ENCODE measurements at regions not wholly inside any gene's neighbourhood (a gene's known extent, or its start where the extent isn't known, plus 50 kb on each side); places are given as distances from the start of the nearest gene placed in this dataset.

DNA sequence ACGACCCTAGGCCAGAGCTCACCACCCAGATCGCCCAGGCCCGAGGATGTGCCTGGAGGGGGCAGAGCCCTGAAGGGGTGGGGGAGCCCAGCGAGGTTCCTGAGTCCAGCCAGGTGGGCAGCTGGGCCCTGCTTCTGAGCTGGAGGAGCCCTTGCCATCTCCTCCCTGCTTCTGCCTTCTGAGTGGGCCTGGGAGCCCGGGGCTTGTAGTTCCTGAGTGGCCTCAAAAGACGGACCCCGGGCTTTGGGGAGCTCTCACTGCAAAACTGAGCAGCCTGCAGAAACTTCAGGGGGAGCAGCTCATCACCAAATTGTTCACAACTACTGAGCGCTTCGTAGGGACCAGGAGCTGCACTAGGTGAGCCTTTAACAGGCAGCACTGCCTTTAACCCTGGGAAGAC is 112.1 kb downstream of the NCOR2 start:
- TF ChIP-seq, protein P1, sequence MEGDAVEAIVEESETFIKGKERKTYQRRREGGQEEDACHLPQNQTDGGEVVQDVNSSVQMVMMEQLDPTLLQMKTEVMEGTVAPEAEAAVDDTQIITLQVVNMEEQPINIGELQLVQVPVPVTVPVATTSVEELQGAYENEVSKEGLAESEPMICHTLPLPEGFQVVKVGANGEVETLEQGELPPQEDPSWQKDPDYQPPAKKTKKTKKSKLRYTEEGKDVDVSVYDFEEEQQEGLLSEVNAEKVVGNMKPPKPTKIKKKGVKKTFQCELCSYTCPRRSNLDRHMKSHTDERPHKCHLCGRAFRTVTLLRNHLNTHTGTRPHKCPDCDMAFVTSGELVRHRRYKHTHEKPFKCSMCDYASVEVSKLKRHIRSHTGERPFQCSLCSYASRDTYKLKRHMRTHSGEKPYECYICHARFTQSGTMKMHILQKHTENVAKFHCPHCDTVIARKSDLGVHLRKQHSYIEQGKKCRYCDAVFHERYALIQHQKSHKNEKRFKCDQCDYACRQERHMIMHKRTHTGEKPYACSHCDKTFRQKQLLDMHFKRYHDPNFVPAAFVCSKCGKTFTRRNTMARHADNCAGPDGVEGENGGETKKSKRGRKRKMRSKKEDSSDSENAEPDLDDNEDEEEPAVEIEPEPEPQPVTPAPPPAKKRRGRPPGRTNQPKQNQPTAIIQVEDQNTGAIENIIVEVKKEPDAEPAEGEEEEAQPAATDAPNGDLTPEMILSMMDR (IDR thresholded peaks at IDR 0.05): no peak
- Histone ChIP-seq H3K27ac (peak overlapping the region; percentile 21 to 85), H3K4me3 (no peak overlapping the region), H3K4me1 (peaks cover 0 to 72% of the 10 kb centered on the region in 2 donors), H3K27me3 (no peaks in the 10 kb centered on the region), H3K9me3 (no peaks in the 10 kb centered on the region), H3K36me3 (peaks cover 21% of the 10 kb centered on the region)
- no peak for DNase-seq (ENCODE audit: low spot score)

DNA sequence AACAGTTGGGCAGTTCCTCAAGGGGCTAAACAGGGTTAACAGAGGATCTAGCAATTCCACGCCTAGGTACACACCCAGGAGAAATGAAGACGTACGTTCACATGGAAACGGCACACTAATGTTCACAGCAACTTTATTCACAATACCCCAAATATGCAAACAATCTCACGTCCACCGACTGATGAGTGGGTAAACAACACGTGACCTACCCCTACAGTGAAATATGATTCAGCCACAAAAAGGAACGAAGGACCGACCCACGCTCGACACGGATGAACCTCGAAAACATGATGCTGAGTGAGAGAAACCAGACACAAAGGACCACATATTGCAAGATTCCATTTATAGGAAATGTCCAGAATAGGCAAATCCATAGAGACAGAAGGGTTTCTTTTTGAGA is 112.7 kb downstream of the NCOR2 start:
- peak overlapping the region; percentile 85 to 88 for H3K27ac ChIP-seq

DNA sequence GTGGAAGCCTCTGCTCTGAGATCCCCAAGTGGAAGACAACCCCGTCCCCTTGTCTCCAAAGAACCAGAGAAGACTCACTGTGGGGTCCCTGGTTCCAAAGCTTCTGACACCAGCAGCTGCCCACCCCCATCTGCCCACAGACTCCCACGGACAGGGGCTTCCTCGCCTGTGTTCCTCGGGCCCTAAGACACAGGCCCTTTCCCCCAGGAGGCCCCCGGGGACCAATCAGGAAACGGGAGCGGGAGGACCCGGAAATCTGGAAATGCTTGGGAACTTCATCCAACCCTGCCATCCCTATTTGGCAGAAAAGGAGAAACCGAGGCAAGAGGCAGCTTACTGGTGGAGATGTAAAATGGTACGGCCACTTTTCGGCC is 113.1 kb downstream of the NCOR2 start:
- Histone ChIP-seq H3K4me3 (no peak overlapping the region), H3K9me3 (no peaks in the 10 kb centered on the region), H3K27ac (peak overlapping the region; percentile 85 to 88), H3K4me1 (peaks cover 0 to 72% of the 10 kb centered on the region in 2 donors), H3K36me3 (peaks cover 12% of the 10 kb centered on the region), H3K27me3 (no peaks in the 10 kb centered on the region)
- TF ChIP-seq, protein P1 (IDR thresholded peaks at IDR 0.05): no peak
- DNase-seq (ENCODE audit: low spot score): no peak

More for the DNA sequence above, 112.7 kb downstream of the NCOR2 start:
- TF ChIP-seq, protein P1 (IDR thresholded peaks at IDR 0.05): no peak
- peaks cover 0 to 72% of the 10 kb centered on the region in 2 donors for H3K4me1 ChIP-seq
- no peak overlapping the region for H3K4me3 ChIP-seq
- H3K36me3 ChIP-seq: peaks cover 15% of the 10 kb centered on the region
- DNase-seq (ENCODE audit: low spot score): no peak
- no peaks in the 10 kb centered on the region for H3K27me3 ChIP-seq
- H3K9me3 ChIP-seq: no peaks in the 10 kb centered on the region

DNA sequence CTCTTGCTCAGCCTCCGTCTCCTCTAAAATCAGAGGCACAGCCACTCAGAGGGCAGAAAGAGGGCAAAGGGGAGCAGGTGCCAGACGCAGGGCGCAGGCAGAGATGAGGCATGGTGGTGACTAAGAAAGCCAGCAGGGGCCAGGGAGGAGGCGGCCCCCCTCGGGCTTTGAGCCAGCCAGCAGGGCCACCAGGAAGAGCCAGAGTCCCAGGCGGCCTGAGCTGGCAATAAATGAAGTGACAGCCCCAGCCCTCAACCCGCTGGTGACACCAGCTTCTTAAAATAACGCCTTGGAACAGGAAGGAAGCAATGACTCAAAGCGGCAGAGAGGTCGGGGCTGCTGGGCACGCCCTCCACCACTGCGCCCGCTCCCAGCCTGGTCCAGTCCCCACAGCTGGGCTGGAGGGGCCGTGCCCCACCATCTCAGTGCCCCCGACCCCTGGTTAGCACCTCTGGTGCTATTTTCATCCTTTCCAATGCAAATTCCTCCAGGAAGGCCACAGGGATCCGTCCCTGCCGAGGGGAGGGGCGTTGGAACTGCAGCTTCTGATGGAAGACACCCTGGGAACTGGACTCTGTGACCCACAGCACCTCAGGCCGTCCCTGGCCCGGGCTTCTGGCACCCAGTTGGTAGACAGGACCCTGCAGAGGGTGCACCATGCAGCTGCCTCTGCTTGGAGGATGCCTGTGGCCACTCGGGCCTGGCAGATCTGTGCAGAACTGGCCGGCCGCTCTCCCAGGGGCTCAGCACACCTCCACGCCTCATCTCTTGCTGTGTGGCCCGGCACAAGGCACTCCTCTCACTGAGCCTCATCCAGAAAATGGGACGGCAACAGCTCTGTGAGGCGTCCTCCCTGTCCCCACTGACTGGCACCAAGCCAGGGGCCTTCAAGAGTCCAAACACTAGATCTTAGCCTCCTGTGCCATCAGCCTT is 113.7 kb downstream of the NCOR2 start:
- Histone ChIP-seq H3K4me1 (peaks cover 0 to 72% of the 10 kb centered on the region in 2 donors), H3K36me3 (peaks cover 12% of the 10 kb centered on the region)
- DNase-seq (ENCODE audit: low spot score): peak; percentile 95

DNA sequence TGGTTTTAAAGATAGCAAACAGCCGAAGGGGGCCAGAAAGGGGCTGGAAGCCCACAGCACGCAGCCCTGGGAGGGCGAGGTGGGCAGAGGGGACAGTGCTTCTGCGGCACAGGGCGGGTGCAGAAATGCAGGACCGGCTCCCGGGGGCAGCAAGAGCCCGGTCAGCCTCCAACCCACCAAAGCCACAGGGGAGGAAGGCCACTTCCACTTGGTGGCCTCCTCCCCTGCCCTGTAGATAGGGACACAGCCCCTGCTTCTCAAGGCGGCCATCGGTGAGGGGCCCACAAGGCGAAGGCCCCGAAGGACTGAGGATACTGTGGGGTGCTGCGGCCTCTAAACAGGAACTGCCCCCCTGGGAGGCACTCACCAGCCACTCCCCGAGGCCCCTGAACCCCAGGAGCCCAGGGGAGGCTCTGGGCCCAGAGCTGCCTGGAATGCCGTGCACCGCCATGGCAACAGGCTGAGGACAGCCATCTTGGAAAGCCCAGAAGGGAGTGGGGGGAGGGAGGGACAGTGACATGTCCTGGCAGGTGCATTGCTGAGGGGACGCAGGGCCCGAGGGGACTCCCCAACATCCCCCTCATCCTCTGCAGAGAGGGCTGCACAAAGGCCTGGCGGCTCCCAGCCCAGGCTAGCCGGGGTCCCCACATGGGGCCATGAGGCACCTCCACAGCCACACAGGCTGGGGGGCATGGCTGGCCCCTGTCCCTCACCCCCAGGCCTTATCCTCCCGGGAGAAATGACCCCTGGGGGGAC is 114.7 kb downstream of the NCOR2 start:
- Histone ChIP-seq H3K27ac (peak overlapping the region; percentile 85 to 88), H3K9me3 (no peaks in the 10 kb centered on the region), H3K36me3 (peaks cover 17% of the 10 kb centered on the region), H3K4me3 (no peak overlapping the region), H3K4me1 (peaks cover 0 to 62% of the 10 kb centered on the region in 2 donors), H3K27me3 (no peaks in the 10 kb centered on the region)
- DNase-seq (ENCODE audit: low spot score): no peak
- TF ChIP-seq, protein P1 (IDR thresholded peaks at IDR 0.05): no peak

More for the DNA sequence above, 113.7 kb downstream of the NCOR2 start:
- TF ChIP-seq, protein P1 (IDR thresholded peaks at IDR 0.05): peak in 1 of 2 donors; percentile 38
- no peaks in the 10 kb centered on the region for H3K9me3 ChIP-seq
- no peaks in the 10 kb centered on the region for H3K27me3 ChIP-seq
- H3K27ac ChIP-seq: peak overlapping the region; percentile 85 to 88
- no peak overlapping the region for H3K4me3 ChIP-seq

All from right atrium auricular region (tissue), 2 donors.